ENCODE measurements at regions not wholly inside any gene's neighbourhood (a gene's known extent, or its start where the extent isn't known, plus 50 kb on each side); places are given as distances from the start of the nearest gene placed in this dataset.

DNA sequence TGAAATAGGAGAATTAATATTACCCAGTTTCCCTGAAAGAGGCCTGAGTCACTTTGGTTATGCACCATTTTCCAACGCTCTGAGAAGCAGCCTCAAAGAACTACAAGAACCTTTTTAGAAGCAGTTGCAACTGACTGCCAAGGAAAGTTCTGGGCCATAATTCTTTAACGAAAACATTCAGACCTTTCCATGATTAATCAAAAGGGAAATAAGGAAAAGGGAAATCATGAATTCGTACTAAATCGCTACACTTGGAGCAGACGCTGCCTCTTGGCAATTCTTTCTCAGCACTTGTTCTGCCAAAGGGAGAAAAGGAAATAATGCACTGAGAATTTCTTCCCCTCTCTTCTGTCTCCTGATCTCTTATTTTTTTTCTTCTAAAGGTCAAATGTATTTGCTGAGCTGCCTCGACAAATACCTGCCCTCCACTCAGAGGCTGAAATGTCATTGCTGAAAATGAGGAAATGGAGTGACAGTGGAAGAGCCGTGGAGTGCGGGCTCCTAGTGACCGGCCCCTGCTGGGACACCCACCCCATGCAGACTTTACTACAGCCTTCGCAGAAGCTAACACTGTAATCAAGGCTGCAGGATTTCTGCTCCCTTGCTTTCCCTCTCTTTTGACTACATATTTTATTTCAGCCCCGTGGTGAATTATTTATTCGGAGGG, 67.9 kb upstream of the GALNT2 start:
- H3K4me3 ChIP-seq (ENCODE audit: low read depth, low read length) = no peak overlapping the region
- TF ChIP-seq, protein P1, sequence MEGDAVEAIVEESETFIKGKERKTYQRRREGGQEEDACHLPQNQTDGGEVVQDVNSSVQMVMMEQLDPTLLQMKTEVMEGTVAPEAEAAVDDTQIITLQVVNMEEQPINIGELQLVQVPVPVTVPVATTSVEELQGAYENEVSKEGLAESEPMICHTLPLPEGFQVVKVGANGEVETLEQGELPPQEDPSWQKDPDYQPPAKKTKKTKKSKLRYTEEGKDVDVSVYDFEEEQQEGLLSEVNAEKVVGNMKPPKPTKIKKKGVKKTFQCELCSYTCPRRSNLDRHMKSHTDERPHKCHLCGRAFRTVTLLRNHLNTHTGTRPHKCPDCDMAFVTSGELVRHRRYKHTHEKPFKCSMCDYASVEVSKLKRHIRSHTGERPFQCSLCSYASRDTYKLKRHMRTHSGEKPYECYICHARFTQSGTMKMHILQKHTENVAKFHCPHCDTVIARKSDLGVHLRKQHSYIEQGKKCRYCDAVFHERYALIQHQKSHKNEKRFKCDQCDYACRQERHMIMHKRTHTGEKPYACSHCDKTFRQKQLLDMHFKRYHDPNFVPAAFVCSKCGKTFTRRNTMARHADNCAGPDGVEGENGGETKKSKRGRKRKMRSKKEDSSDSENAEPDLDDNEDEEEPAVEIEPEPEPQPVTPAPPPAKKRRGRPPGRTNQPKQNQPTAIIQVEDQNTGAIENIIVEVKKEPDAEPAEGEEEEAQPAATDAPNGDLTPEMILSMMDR (IDR thresholded peaks at IDR 0.05; ENCODE audit: borderline replicate concordance, insufficient read depth, low read depth, low read length) = no peak

DNA sequence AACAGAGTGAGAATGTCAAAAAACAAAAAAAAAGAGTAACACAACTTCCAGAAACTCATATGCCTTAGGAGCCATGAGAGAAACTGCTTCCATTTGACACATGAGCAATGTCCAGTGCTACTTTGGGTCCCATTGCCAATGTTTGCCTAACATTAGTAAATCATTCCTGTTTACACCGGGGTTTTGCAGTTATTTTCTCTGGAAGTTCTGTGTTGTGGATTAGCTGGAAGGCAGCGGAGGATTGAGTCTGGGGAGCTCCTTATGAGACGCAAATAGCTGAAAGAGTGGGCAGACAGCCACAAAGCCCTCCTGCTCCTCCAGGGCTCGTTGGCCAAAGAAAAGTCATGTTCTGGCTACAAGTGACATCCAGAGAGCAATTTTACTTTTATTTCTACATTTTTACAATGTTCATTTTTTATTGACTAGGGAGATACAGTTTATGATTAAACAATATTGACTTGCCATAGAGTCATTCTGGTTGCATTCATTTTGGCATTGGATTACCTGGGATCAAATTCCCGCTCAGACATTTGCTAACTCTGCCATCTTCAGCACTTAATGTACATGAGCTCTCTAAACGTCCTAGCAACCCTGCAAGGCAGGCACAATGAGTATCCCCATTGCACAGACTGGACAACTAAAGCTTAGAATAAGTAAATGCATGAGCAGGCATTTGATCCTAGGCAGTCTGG, 66.4 kb upstream of the GALNT2 start:
- H3K4me3 ChIP-seq (ENCODE audit: low read depth, low read length) = no peak overlapping the region
- TF ChIP-seq, protein P1 (IDR thresholded peaks at IDR 0.05; ENCODE audit: borderline replicate concordance, insufficient read depth, low read depth, low read length) = no peak

DNA sequence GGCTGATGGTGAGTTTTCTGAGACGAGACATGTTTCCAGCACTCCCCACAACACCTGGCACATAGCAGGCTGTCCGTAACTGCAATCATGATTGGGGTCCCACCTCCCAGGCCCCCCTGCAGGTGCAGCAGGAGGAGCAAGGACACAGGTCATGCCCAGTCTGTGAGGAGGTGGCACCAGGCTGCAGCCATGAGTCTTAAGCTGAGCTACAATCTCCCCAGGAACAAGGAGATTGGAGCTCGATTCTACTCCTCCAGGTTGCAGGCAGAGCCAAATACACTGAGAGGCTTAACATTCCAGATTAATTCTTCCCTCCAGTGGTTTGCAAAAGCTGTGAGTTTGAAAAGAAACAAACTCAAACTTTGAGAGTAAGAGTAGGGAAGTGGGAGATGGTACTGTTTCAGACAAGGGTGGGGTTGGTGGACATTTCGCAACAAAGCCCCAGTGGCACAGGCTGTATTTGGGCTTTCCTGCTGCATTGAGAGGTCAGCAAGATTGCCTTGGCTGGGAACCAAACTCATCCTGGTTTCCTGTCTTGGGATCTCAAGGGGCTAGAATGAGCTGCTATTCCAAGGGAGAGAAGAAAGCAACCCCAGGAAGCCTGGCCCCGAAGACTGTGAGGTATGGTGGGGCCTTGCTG, 64.8 kb upstream of the GALNT2 start:
- TF ChIP-seq, protein P1 (IDR thresholded peaks at IDR 0.05; ENCODE audit: borderline replicate concordance, insufficient read depth, low read depth, low read length) = no peak
- no peak overlapping the region for H3K4me3 ChIP-seq (ENCODE audit: low read depth, low read length)

DNA sequence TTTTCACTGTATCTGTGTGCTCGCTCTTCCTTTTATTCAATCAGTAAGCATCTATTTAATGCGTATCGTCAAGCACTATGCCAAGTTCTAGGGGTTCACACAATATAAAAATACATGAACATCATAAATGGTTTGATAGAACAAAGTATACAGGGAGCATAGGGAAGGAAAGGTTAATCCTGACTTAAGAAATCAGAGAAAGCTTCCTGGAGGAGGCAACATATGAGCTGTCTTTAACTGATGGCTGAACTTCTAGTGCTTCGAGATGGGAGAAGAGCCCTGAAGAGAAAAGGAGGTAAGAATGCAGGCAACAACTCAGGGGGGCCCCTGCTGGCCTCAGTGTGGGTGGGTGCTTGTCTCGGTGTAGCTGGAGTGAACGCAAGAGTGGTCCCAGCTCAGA, 63.6 kb upstream of the GALNT2 start:
- TF ChIP-seq, protein P1 (IDR thresholded peaks at IDR 0.05; ENCODE audit: borderline replicate concordance, insufficient read depth, low read depth, low read length) = no peak
- no peak overlapping the region for H3K4me3 ChIP-seq (ENCODE audit: low read depth, low read length)

DNA sequence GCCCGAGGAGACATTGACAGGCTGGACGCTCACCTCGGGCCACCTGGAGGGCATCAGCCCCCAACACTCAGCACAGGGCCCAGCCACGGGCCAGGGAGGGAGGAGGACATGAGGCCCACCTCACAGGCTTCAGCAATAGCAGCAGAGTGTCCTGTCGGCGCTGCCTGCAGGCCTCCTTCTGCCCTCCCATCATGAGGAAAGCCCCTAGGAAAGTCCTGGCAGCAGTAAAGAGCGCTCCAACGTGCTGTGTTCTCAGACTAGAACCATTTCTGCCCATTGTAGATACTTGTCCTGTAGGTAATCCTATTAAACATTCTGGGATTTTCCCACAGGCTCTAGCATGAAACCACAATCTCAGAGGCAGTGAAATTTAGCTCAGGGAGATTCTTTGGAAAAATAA, 62.0 kb upstream of the GALNT2 start:
- H3K4me3 ChIP-seq (ENCODE audit: low read depth, low read length) = no peak overlapping the region
- TF ChIP-seq, protein P1 (IDR thresholded peaks at IDR 0.05; ENCODE audit: borderline replicate concordance, insufficient read depth, low read depth, low read length) = no peak

DNA sequence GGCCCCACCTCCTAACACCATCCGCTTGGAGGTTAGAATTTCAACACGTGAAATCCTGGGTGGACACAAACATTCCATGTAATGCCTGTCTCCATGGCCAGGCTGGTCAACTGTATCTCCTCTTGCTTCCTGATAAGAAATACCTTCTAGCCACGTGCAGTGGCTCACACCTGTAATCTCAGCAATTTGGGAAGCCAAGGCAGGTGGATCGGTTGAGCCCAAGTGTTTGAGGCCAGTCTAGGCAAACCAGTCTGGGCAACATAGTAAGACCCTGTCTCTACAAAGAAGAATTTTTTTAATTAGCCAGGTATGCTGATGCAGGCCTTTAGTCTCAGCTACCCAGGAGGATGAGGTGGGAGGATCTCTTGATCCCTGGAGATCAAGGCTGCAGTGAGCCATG, 58.3 kb upstream of the GALNT2 start:
- H3K4me3 ChIP-seq (ENCODE audit: low read depth, low read length) = no peak overlapping the region
- TF ChIP-seq, protein P1 (IDR thresholded peaks at IDR 0.05; ENCODE audit: borderline replicate concordance, insufficient read depth, low read depth, low read length) = no peak
